Inflammatory macrophage (primary cell): ENCODE measurements at regions not wholly inside any gene's neighbourhood (a gene's known extent, or its start where the extent isn't known, plus 50 kb on each side); places are given as distances from the start of the nearest gene placed in this dataset.

ENCODE experiments used
- DNase-seq, 2 donors: peaks; one replicate each; pipeline ENCODE4 v3.0.0-alpha.2; 2020 to 2022

- DNase-seq, result no peak
Measured at GRCh38 chr2:15735484-15736326, 144.0 kb downstream of the DDX1 start.

- no peak for DNase-seq
Measured at GRCh38 chr2:15736396-15737180, 144.9 kb downstream of the DDX1 start.

- no peak for DNase-seq
Measured at GRCh38 chr2:15737314-15738224, 145.9 kb downstream of the DDX1 start.

GRCh38 chr2:15738225-15738546 lies 146.5 kb downstream of the DDX1 start:
- no peak for DNase-seq

GRCh38 chr2:15738943-15739342 lies 147.3 kb downstream of the DDX1 start:
- no peak for DNase-seq

GRCh38 chr2:15744820-15745219 lies 153.2 kb downstream of the DDX1 start:
- no peak for DNase-seq

GRCh38 chr2:15745350-15745749 lies 153.7 kb downstream of the DDX1 start:
- no peak for DNase-seq

- DNase-seq, result no peak
Measured at GRCh38 chr2:15745907-15746702, 154.4 kb downstream of the DDX1 start.

GRCh38 chr2:15746703-15747550 lies 155.3 kb downstream of the DDX1 start:
- no peak for DNase-seq

GRCh38 chr2:15747603-15748471 lies 156.2 kb downstream of the DDX1 start:
- no peak for DNase-seq

- no peak for DNase-seq
Measured at GRCh38 chr2:15748736-15749323, 157.2 kb downstream of the DDX1 start.

GRCh38 chr2:15749460-15750432 lies 158.1 kb downstream of the DDX1 start:
- DNase-seq, result no peak

- DNase-seq, result no peak
Measured at GRCh38 chr2:15750433-15750814, 158.8 kb downstream of the DDX1 start.

GRCh38 chr2:15750822-15751329 lies 159.2 kb downstream of the DDX1 start:
- DNase-seq, result no peak

GRCh38 chr2:15751477-15751876 lies 159.8 kb downstream of the DDX1 start:
- no peak for DNase-seq

GRCh38 chr2:15752552-15753232 lies 161.0 kb downstream of the DDX1 start:
- DNase-seq, result no peak

- no peak for DNase-seq
Measured at GRCh38 chr2:15753233-15753798, 161.6 kb downstream of the DDX1 start.
